ENCODE measurements at regions not wholly inside any gene's neighbourhood (a gene's known extent, or its start where the extent isn't known, plus 50 kb on each side); places are given as distances from the start of the nearest gene placed in this dataset.

DNA sequence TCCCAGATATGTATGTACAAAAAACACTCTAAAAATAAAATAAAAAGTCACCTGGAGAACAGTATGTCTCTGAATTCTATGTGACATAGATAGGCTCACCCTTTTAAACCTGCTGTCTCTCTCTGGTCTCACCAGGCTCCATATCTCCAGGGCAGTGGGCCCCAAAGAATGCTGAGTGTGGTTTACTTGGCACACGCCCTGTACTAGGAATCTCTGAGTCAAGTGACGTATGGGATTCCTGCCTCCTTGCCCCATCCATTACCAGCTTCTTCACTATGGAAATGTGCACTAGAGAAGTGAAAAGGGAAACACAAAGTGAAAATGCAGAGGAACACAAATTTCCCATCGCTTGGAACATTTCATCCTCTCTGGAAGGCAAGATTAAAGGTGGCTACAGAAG is 722.2 kb upstream of the TENM4 start:
- no peak overlapping the region for H3K4me3 Mint-ChIP-seq (ENCODE audit: low read depth)
- TF ChIP-seq, protein P1, sequence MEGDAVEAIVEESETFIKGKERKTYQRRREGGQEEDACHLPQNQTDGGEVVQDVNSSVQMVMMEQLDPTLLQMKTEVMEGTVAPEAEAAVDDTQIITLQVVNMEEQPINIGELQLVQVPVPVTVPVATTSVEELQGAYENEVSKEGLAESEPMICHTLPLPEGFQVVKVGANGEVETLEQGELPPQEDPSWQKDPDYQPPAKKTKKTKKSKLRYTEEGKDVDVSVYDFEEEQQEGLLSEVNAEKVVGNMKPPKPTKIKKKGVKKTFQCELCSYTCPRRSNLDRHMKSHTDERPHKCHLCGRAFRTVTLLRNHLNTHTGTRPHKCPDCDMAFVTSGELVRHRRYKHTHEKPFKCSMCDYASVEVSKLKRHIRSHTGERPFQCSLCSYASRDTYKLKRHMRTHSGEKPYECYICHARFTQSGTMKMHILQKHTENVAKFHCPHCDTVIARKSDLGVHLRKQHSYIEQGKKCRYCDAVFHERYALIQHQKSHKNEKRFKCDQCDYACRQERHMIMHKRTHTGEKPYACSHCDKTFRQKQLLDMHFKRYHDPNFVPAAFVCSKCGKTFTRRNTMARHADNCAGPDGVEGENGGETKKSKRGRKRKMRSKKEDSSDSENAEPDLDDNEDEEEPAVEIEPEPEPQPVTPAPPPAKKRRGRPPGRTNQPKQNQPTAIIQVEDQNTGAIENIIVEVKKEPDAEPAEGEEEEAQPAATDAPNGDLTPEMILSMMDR (IDR thresholded peaks at IDR 0.05; ENCODE audit: unreplicated experiment): no peak
- H3K27me3 Mint-ChIP-seq: no peaks in the 10 kb centered on the region
- H3K9me3 Mint-ChIP-seq (ENCODE audit: low read depth): no peaks in the 10 kb centered on the region
- no peaks in the 10 kb centered on the region for H3K36me3 Mint-ChIP-seq (ENCODE audit: insufficient read depth)
- H3K27ac Mint-ChIP-seq: no peak overlapping the region
- H3K4me1 Mint-ChIP-seq (ENCODE audit: low read depth): no peaks in the 10 kb centered on the region
- no peak for DNase-seq (ENCODE audit: low spot score, unreplicated experiment)

DNA sequence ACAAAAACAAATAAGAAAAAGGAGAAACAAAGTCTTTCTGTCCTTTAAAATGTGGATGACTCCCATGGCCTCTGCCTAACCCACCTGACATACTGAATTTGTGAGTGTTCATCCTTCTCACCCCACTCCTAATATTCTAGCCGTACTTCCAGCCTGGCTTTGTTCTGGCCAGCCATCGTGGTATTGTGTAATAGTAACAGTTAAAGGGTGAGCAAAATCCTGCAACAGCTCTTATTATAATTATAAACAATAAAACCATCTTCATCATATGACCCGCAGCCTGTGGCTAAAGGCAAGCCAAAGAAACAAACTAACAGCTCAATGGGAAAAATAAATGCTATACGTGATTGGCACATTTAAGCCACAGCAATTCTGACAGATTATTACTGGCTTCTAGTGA is 721.6 kb upstream of the TENM4 start:
- no peak overlapping the region for H3K27ac Mint-ChIP-seq

DNA sequence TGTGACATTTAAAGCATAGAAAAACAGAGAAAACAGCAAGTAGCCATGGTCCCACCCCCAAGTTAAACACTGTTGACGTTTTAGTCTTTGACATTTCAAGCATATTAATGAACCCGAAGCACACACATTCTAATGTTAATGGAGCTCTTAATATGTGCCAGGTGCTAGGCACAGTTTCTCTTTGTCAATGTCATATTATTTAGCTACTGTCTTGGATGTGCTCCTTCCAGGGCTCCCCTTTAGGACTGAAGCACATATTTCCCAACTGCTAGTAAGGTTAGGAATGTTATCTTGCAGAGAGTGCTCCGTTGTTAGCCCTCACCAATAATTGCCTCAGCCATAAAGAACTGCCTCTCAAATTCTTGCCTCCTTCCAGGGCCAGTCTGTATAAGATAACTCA is 716.6 kb upstream of the TENM4 start:
- no peak for DNase-seq (ENCODE audit: low spot score, unreplicated experiment)
- Mint-ChIP-seq H3K4me3 (ENCODE audit: low read depth) (no peak overlapping the region), H3K36me3 (ENCODE audit: insufficient read depth) (no peaks in the 10 kb centered on the region), H3K27ac (no peak overlapping the region), H3K27me3 (no peaks in the 10 kb centered on the region), H3K4me1 (ENCODE audit: low read depth) (peaks cover 4% of the 10 kb centered on the region), H3K9me3 (ENCODE audit: low read depth) (no peaks in the 10 kb centered on the region)
- TF ChIP-seq, protein P1 (IDR thresholded peaks at IDR 0.05; ENCODE audit: unreplicated experiment): no peak

More for the DNA sequence above, 721.6 kb upstream of the TENM4 start:
- DNase-seq (ENCODE audit: low spot score, unreplicated experiment): no peak
- Mint-ChIP-seq H3K27me3 (no peaks in the 10 kb centered on the region), H3K4me1 (ENCODE audit: low read depth) (peaks cover 2% of the 10 kb centered on the region), H3K4me3 (ENCODE audit: low read depth) (no peak overlapping the region), H3K36me3 (ENCODE audit: insufficient read depth) (no peaks in the 10 kb centered on the region), H3K9me3 (ENCODE audit: low read depth) (no peaks in the 10 kb centered on the region)
- TF ChIP-seq, protein P1 (IDR thresholded peaks at IDR 0.05; ENCODE audit: unreplicated experiment): no peak

DNA sequence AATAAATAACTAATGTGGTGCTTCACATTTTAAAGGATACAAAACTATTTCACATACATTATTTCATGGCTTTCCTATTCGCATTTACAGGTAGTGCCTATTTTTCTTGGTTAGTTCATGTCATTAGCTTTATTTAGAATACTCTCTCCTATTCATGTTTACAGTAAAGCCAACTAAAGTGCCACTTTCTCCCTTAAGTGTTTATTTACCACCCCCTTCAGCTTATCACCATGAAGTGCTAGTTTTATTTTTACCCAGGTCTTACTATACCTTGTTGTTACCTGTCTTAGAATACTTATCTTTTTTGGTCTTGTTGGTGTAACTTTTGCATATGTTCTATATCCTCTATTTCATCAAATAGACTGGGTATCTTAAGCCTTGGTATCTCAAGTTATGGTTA is 715.2 kb upstream of the TENM4 start:
- peaks cover 4% of the 10 kb centered on the region for H3K4me1 Mint-ChIP-seq (ENCODE audit: low read depth)
- no peaks in the 10 kb centered on the region for H3K27me3 Mint-ChIP-seq
- no peak overlapping the region for H3K4me3 Mint-ChIP-seq (ENCODE audit: low read depth)
- H3K9me3 Mint-ChIP-seq (ENCODE audit: low read depth): no peaks in the 10 kb centered on the region
- TF ChIP-seq, protein P1 (IDR thresholded peaks at IDR 0.05; ENCODE audit: unreplicated experiment): no peak
- DNase-seq (ENCODE audit: low spot score, unreplicated experiment): no peak
- no peak overlapping the region for H3K27ac Mint-ChIP-seq
- H3K36me3 Mint-ChIP-seq (ENCODE audit: insufficient read depth): no peaks in the 10 kb centered on the region

DNA sequence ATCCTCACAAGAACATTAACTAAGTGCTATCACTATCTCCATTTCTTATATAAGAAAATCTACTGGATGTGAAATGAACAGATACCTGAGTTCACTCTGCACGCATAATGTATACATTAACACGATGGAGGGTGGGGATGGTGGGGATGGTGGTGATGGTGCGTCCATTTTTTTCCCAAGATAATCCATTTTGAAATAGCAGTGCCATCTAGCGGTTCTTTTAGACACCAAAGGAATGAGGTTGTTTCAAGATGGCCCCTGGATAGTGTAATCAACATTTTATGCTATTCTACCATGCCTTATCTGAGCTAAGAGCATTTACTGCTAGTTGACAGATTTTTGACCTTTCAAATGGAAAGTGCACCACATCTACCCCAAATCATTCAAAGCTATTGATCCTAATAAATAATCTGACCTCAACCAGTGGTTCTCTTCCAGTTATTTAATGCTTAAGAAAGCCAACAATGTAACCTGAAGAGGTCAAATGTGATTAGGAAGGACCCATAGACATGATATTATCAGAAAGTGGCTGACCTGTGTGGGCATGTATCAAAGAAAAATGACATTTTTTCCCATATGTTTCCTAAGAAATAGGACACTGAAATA is 714.7 kb upstream of the TENM4 start:
- H3K9me3 Mint-ChIP-seq (ENCODE audit: low read depth): no peaks in the 10 kb centered on the region
- H3K4me1 Mint-ChIP-seq (ENCODE audit: low read depth): peaks cover 4% of the 10 kb centered on the region
- TF ChIP-seq, protein P1 (IDR thresholded peaks at IDR 0.05; ENCODE audit: unreplicated experiment): peak; percentile 58
- H3K36me3 Mint-ChIP-seq (ENCODE audit: insufficient read depth): no peaks in the 10 kb centered on the region
- H3K27me3 Mint-ChIP-seq: no peaks in the 10 kb centered on the region
- no peak overlapping the region for H3K4me3 Mint-ChIP-seq (ENCODE audit: low read depth)
- H3K27ac Mint-ChIP-seq: no peak overlapping the region
- DNase-seq (ENCODE audit: low spot score, unreplicated experiment): no peak

Measured in progenitor cell of endocrine pancreas (in vitro differentiated cells).